WTC11 (cell line): ENCODE measurements at regions not wholly inside any gene's neighbourhood (a gene's known extent, or its start where the extent isn't known, plus 50 kb on each side); places are given as distances from the start of the nearest gene placed in this dataset.

Experiments used
- ATAC-seq: fragments of 200-7000 bp; cut with Tn5 transposase; 2 replicates; pipeline ENCODE4 v1.10.0; 2021; ENCODE audit warnings: mild to moderate bottlenecking, moderate library complexity
- CTCF ChIA-PET: fragments of 300-600 bp; sonication (Branson Sonifier 250); formaldehyde crosslinking; loops from one replicate; lab custom pipeline; 2021; ENCODE audit warnings: antibody characterized with exemption; lab: Charles Lee
- POLR2A ChIA-PET: fragments of 350-600 bp; sonication (Branson Sonifier 250); formaldehyde crosslinking; loops from one replicate; lab custom pipeline; 2021; ENCODE audit warnings: antibody characterized with exemption; lab: Charles Lee
- DNase-seq: peaks from one replicate; pipeline ENCODE4 v3.0.0; 2021; ENCODE audit warnings: low spot score
- H3K27ac Mint-ChIP-seq: 2 replicates; pipeline ENCODE4 v1.8.0; 2021; ENCODE audit warnings: mixed read lengths
- H3K27me3 Mint-ChIP-seq: 2 replicates; pipeline ENCODE4 v1.8.0; 2021; ENCODE audit warnings: low read depth, mild to moderate bottlenecking, moderate library complexity, mixed read lengths
- H3K36me3 Mint-ChIP-seq: 2 replicates; pipeline ENCODE4 v1.8.0; 2021; ENCODE audit warnings: mixed read lengths
- H3K4me1 Mint-ChIP-seq: 2 replicates; pipeline ENCODE4 v1.8.0; 2022; ENCODE audit warnings: mixed read lengths
- H3K4me3 Mint-ChIP-seq: 2 replicates; pipeline ENCODE4 v1.8.0; 2021; ENCODE audit warnings: mild to moderate bottlenecking, moderate library complexity, mixed read lengths
- H3K9me3 Mint-ChIP-seq: 2 replicates; pipeline ENCODE4 v1.8.0; 2021; ENCODE audit warnings: mixed read lengths
- ATF1 ChIP-seq: sonication (generic); formaldehyde crosslinking; IDR thresholded peaks from 2 replicates; pipeline ENCODE4 v1.8.1; 2023; ENCODE audit warnings: mild to moderate bottlenecking, moderate library complexity, missing genetic modification reagents
- ATF6 ChIP-seq: sonication (generic); formaldehyde crosslinking; IDR thresholded peaks from 2 replicates; pipeline ENCODE4 v1.8.1; 2023; ENCODE audit warnings: mild to moderate bottlenecking, missing genetic modification reagents
- CTCF ChIP-seq: fragments of 200-600 bp; IDR thresholded peaks from 2 replicates; pipeline ENCODE4 v1.8.0; 2022; ENCODE audit warnings: antibody characterized with exemption
- E2F5 ChIP-seq: sonication (generic); formaldehyde crosslinking; IDR thresholded peaks from 2 replicates; pipeline ENCODE4 v1.8.1; 2022; ENCODE audit warnings: mild to moderate bottlenecking, moderate library complexity, missing genetic modification reagents
- ESRRA ChIP-seq: sonication (generic); formaldehyde crosslinking; IDR thresholded peaks from 2 replicates; pipeline ENCODE4 v1.8.1; 2022; ENCODE audit warnings: mild to moderate bottlenecking, missing genetic modification reagents, borderline replicate concordance
- FOXK1 ChIP-seq: sonication (generic); formaldehyde crosslinking; IDR thresholded peaks from 2 replicates; pipeline ENCODE4 v1.8.0; 2022; ENCODE audit warnings: mild to moderate bottlenecking, moderate library complexity, missing genetic modification reagents
- IRF2 ChIP-seq: sonication (generic); formaldehyde crosslinking; IDR thresholded peaks from 2 replicates; pipeline ENCODE4 v1.8.0; 2022; ENCODE audit warnings: low read depth, missing genetic modification reagents, borderline replicate concordance
- KAT7 ChIP-seq: sonication (generic); formaldehyde crosslinking; IDR thresholded peaks from 2 replicates; pipeline ENCODE4 v1.8.1; 2023; ENCODE audit warnings: missing genetic modification reagents, mild to moderate bottlenecking, borderline replicate concordance
- MXD4 ChIP-seq: fragments of 250-450 bp; sonication (Bioruptor Pico); IDR thresholded peaks from 2 replicates; pipeline ENCODE4 v1.8.0; 2021; ENCODE audit warnings: mild to moderate bottlenecking, moderate library complexity, borderline replicate concordance
- NFE2L1 ChIP-seq: sonication (generic); formaldehyde crosslinking; IDR thresholded peaks from 2 replicates; pipeline ENCODE4 v1.8.1; 2023; ENCODE audit warnings: missing genetic modification reagents
- PRRX2 ChIP-seq: fragments of 250-450 bp; sonication (Bioruptor Pico); IDR thresholded peaks from 2 replicates; pipeline ENCODE4 v1.8.0; 2021; ENCODE audit warnings: mild to moderate bottlenecking
- ZNF263 ChIP-seq: sonication (generic); formaldehyde crosslinking; IDR thresholded peaks from 2 replicates; pipeline ENCODE4 v1.8.1; 2022; ENCODE audit warnings: low read depth, mild to moderate bottlenecking, moderate library complexity, missing genetic modification reagents
- TF ChIP-seq, protein P1 (sequence below): sonication (generic); formaldehyde crosslinking; IDR thresholded peaks from 2 replicates; pipeline ENCODE4 v1.8.1; 2022; ENCODE audit warnings: low read depth, missing genetic modification reagents, borderline replicate concordance
- TF ChIP-seq, protein P2 (sequence below): sonication (generic); formaldehyde crosslinking; IDR thresholded peaks from 2 replicates; pipeline ENCODE4 v1.8.1; 2022; ENCODE audit warnings: mild to moderate bottlenecking, missing genetic modification reagents, moderate library complexity, borderline replicate concordance
- TF ChIP-seq, protein P3 (sequence below): sonication (generic); formaldehyde crosslinking; IDR thresholded peaks from 2 replicates; pipeline ENCODE4 v1.8.0; 2023; ENCODE audit warnings: mild to moderate bottlenecking, missing genetic modification reagents
- TF ChIP-seq, protein P4 (sequence below): sonication (generic); formaldehyde crosslinking; IDR thresholded peaks from 2 replicates; pipeline ENCODE4 v1.8.1; 2023; ENCODE audit warnings: mild to moderate bottlenecking, missing genetic modification reagents, moderate library complexity

GRCh38 chr6:163686301-163686700, 271.8 kb downstream of the QKI start (continued):
- TF ChIP-seq E2F5 (CRISPR knock-in tag) (no peak), ATF1 (CRISPR knock-in tag) (no peak)

- Mint-ChIP-seq H3K36me3 (no peaks in the 10 kb centered on the region), H3K27me3 (no peaks in the 10 kb centered on the region)
Measured at GRCh38 chr6:163683105-163683622, 268.6 kb downstream of the QKI start.

More at GRCh38 chr6:163683105-163683622, 268.6 kb downstream of the QKI start:
- Mint-ChIP-seq H3K4me1 (no peaks in the 10 kb centered on the region), H3K4me3 (no peak overlapping the region), H3K9me3 (peaks cover 7% of the 10 kb centered on the region; the same call in 1 of the 2 replicates), H3K27ac (no peak overlapping the region)
- TF ChIP-seq ZNF263 (CRISPR knock-in tag) (no peak), PRRX2 (CRISPR knock-in tag) (no peak), IRF2 (CRISPR knock-in tag) (no peak), CTCF (no peak), NFE2L1 (no peak), KAT7 (CRISPR knock-in tag) (no peak), MXD4 (CRISPR knock-in tag) (no peak), ESRRA (CRISPR knock-in tag) (no peak), ATF6 (CRISPR knock-in tag) (no peak), FOXK1 (CRISPR knock-in tag) (no peak)
- TF ChIP-seq, protein P1, sequence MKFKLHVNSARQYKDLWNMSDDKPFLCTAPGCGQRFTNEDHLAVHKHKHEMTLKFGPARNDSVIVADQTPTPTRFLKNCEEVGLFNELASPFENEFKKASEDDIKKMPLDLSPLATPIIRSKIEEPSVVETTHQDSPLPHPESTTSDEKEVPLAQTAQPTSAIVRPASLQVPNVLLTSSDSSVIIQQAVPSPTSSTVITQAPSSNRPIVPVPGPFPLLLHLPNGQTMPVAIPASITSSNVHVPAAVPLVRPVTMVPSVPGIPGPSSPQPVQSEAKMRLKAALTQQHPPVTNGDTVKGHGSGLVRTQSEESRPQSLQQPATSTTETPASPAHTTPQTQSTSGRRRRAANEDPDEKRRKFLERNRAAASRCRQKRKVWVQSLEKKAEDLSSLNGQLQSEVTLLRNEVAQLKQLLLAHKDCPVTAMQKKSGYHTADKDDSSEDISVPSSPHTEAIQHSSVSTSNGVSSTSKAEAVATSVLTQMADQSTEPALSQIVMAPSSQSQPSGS (CRISPR knock-in tag), result no peak
- TF ChIP-seq, protein P2, sequence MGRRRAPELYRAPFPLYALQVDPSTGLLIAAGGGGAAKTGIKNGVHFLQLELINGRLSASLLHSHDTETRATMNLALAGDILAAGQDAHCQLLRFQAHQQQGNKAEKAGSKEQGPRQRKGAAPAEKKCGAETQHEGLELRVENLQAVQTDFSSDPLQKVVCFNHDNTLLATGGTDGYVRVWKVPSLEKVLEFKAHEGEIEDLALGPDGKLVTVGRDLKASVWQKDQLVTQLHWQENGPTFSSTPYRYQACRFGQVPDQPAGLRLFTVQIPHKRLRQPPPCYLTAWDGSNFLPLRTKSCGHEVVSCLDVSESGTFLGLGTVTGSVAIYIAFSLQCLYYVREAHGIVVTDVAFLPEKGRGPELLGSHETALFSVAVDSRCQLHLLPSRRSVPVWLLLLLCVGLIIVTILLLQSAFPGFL (CRISPR knock-in tag), result no peak
- TF ChIP-seq, protein P3, sequence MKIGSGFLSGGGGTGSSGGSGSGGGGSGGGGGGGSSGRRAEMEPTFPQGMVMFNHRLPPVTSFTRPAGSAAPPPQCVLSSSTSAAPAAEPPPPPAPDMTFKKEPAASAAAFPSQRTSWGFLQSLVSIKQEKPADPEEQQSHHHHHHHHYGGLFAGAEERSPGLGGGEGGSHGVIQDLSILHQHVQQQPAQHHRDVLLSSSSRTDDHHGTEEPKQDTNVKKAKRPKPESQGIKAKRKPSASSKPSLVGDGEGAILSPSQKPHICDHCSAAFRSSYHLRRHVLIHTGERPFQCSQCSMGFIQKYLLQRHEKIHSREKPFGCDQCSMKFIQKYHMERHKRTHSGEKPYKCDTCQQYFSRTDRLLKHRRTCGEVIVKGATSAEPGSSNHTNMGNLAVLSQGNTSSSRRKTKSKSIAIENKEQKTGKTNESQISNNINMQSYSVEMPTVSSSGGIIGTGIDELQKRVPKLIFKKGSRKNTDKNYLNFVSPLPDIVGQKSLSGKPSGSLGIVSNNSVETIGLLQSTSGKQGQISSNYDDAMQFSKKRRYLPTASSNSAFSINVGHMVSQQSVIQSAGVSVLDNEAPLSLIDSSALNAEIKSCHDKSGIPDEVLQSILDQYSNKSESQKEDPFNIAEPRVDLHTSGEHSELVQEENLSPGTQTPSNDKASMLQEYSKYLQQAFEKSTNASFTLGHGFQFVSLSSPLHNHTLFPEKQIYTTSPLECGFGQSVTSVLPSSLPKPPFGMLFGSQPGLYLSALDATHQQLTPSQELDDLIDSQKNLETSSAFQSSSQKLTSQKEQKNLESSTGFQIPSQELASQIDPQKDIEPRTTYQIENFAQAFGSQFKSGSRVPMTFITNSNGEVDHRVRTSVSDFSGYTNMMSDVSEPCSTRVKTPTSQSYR (CRISPR knock-in tag), result no peak
- TF ChIP-seq, protein P4, sequence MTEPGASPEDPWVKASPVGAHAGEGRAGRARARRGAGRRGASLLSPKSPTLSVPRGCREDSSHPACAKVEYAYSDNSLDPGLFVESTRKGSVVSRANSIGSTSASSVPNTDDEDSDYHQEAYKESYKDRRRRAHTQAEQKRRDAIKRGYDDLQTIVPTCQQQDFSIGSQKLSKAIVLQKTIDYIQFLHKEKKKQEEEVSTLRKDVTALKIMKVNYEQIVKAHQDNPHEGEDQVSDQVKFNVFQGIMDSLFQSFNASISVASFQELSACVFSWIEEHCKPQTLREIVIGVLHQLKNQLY (CRISPR knock-in tag), result no peak
- ChIA-PET CTCF (no interaction called here), POLR2A (no interaction called here)
- ATAC-seq, result no peak
- DNase-seq, result no peak
